ENCODE measurements at regions not wholly inside any gene's neighbourhood (a gene's known extent, or its start where the extent isn't known, plus 50 kb on each side); places are given as distances from the start of the nearest gene placed in this dataset.

DNA sequence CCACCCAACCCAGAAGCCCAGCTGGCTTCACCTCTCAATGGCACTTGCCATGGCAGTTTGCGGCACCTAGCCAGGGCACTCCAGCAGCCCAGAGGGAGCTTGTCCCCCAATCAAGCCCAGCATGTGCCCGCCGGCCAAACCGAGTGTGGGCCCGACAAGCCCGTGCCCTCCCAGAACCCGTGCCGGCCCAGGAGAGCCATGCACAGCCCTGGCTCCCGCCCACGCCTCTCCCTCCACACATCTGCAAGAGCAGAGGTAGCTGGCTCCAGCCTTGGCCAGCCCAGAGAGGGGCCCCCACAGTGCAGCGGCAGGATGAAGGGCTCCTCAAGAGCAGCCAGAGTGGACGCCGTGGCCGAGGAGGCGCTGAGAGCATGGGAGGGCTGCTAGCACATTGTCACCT, 2278.0 kb upstream of the PCDH20 start:
- no peak for DNase-seq (ENCODE audit: low spot score)
- TF ChIP-seq, protein P1, sequence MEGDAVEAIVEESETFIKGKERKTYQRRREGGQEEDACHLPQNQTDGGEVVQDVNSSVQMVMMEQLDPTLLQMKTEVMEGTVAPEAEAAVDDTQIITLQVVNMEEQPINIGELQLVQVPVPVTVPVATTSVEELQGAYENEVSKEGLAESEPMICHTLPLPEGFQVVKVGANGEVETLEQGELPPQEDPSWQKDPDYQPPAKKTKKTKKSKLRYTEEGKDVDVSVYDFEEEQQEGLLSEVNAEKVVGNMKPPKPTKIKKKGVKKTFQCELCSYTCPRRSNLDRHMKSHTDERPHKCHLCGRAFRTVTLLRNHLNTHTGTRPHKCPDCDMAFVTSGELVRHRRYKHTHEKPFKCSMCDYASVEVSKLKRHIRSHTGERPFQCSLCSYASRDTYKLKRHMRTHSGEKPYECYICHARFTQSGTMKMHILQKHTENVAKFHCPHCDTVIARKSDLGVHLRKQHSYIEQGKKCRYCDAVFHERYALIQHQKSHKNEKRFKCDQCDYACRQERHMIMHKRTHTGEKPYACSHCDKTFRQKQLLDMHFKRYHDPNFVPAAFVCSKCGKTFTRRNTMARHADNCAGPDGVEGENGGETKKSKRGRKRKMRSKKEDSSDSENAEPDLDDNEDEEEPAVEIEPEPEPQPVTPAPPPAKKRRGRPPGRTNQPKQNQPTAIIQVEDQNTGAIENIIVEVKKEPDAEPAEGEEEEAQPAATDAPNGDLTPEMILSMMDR (IDR thresholded peaks at IDR 0.05; ENCODE audit: extremely low read depth, insufficient read depth, missing control alignments) = no peak

DNA sequence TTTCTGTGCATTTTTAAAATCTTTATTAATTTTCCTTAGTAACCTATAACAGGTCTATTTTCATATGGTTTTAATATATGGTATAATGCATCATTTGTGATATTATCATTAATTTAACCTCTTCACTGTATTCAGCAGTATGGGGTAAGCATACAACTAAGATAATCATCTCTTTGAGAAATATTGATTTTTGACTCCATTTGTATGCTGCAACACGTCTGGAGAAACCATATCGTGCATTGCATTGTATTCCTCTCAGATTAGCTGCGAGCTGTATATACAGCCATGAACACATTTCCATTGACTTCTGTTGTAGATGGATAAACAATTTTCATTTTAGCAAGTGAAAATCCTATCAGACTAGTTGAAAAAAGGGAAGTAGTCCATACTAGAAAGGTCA, 2275.8 kb upstream of the PCDH20 start:
- TF ChIP-seq, protein P1 (IDR thresholded peaks at IDR 0.05; ENCODE audit: extremely low read depth, insufficient read depth, missing control alignments) = no peak
- DNase-seq (ENCODE audit: low spot score) = no peak
- in situ Hi-C loops (cut with MboI; ENCODE audit: low pct_unique_long_range_greater_than_20kb, low sequenced_read_pairs, unreplicated experiment) = no loop called here

More for the DNA sequence above, 2278.0 kb upstream of the PCDH20 start:
- in situ Hi-C loops (cut with MboI; ENCODE audit: low pct_unique_long_range_greater_than_20kb, low sequenced_read_pairs, unreplicated experiment) = no loop called here

DNA sequence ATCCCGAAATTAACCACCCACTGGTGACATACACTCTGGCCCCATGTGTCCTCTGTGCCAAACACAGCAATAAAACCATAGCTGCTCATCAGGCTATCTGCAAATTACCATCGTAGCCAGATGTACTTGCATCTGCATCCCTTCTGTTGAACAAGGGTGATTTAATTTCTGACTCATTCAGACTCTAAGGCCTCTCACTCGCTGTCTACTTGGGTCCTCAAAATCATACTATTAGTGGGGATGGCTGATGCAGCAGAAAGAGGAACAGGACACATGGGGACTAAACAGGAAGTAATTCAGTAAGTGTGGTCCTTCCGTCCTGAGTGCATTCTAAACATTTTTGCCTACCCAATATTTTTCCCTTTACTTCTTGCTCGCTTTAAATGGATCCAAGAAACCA, 2275.0 kb upstream of the PCDH20 start:
- in situ Hi-C loops (cut with MboI; ENCODE audit: low pct_unique_long_range_greater_than_20kb, low sequenced_read_pairs, unreplicated experiment) = no loop called here
- no peak for DNase-seq (ENCODE audit: low spot score)

DNA sequence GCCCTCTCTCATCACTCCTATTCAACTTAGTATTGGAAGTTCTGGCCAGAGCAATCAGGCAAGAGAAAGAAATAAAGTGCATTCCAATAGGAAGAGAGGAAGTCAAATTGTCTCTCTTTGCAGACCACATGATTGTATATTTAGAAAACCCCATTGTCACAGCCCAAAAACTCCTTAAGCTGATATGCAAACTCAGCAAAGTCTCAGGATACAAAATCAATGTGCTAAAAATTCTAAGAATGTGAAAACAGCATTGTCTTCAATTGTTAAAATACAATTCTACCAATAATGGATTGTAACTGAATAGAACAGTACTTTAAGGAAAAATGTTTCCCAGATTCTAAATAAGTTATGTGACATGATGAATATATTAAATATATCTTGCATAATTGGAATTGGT, 2269.2 kb upstream of the PCDH20 start:
- TF ChIP-seq, protein P1 (IDR thresholded peaks at IDR 0.05; ENCODE audit: extremely low read depth, insufficient read depth, missing control alignments) = no peak
- in situ Hi-C loops (cut with MboI; ENCODE audit: low pct_unique_long_range_greater_than_20kb, low sequenced_read_pairs, unreplicated experiment) = no loop called here
- no peak for DNase-seq (ENCODE audit: low spot score)

More for the DNA sequence above, 2275.0 kb upstream of the PCDH20 start:
- TF ChIP-seq, protein P1 (IDR thresholded peaks at IDR 0.05; ENCODE audit: extremely low read depth, insufficient read depth, missing control alignments) = no peak

DNA sequence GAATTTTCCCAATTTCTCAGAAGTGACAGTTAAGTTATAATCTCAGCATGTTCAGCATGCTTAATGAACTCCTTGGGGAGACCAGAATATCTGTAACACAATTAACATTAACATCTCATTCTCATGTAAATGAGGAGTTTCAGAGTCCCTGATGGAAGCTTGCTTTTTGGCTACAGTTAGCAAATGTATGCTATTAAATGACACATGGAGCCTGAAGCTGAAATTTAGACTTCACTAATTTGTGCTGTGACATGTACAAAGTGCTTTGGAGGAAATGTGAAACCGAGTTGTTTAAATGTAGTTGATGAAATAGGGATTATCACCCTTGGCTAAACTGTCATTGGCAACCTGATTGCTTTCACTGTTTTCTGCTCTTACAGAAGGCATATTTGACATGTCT, 2265.1 kb upstream of the PCDH20 start:
- no peak for DNase-seq (ENCODE audit: low spot score)
- in situ Hi-C loops (cut with MboI; ENCODE audit: low pct_unique_long_range_greater_than_20kb, low sequenced_read_pairs, unreplicated experiment) = no loop called here

DNA sequence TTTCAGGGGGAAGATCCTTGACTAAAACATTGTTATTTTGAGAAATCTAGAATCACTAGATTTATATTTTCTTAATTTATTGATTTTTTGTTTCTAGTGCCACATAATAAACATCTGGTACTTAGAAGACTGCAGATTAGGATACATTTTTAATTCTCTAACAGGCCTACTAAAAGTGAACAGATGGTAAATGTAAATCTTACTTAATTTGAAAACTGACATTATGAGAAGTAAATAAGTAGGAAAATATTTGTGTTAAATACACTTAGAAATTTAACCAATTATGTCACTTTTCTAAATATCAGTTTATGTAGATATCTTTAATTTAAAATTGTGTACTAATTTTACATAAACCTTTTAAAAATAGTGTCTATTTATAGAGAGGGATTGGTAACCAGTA, 2255.6 kb upstream of the PCDH20 start:
- DNase-seq (ENCODE audit: low spot score) = no peak
- in situ Hi-C loops (cut with MboI; ENCODE audit: low pct_unique_long_range_greater_than_20kb, low sequenced_read_pairs, unreplicated experiment) = no loop called here
- TF ChIP-seq, protein P1 (IDR thresholded peaks at IDR 0.05; ENCODE audit: extremely low read depth, insufficient read depth, missing control alignments) = no peak

More for the DNA sequence above, 2265.1 kb upstream of the PCDH20 start:
- TF ChIP-seq, protein P1 (IDR thresholded peaks at IDR 0.05; ENCODE audit: extremely low read depth, insufficient read depth, missing control alignments) = no peak

DNA sequence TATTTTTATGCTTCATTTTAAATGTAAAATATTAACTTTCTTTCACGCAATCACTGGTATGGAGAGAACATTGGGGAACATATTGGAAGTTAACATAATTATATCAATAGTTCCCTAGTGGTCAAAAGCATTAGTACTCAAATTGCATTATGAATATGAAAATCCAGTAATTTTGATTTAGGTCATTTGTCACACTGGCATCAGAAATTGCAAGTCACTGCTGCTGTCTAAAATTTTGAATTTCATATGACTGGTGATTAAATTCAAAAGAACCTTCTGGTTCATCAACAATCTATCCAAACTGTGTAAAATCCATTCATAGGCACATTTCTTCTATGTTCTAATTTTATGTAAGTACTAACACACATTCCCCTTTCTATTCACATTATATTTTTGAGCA, 2235.7 kb upstream of the PCDH20 start:
- TF ChIP-seq, protein P1 (IDR thresholded peaks at IDR 0.05; ENCODE audit: extremely low read depth, insufficient read depth, missing control alignments) = no peak
- in situ Hi-C loops (cut with MboI; ENCODE audit: low pct_unique_long_range_greater_than_20kb, low sequenced_read_pairs, unreplicated experiment) = no loop called here
- DNase-seq (ENCODE audit: low spot score) = no peak

Measured in GM13977 (cell line).